ENCODE measurements at regions not wholly inside any gene's neighbourhood (a gene's known extent, or its start where the extent isn't known, plus 50 kb on each side); places are given as distances from the start of the nearest gene placed in this dataset.
A peak's percentile ranks its signal among the peaks of the same experiment; 100 is the strongest.
"Not testable (repeated sequence)": the region's sequence is repeated elsewhere in the genome, so short reads cannot be mapped to it uniquely, and the experiment has no call there.

DNA sequence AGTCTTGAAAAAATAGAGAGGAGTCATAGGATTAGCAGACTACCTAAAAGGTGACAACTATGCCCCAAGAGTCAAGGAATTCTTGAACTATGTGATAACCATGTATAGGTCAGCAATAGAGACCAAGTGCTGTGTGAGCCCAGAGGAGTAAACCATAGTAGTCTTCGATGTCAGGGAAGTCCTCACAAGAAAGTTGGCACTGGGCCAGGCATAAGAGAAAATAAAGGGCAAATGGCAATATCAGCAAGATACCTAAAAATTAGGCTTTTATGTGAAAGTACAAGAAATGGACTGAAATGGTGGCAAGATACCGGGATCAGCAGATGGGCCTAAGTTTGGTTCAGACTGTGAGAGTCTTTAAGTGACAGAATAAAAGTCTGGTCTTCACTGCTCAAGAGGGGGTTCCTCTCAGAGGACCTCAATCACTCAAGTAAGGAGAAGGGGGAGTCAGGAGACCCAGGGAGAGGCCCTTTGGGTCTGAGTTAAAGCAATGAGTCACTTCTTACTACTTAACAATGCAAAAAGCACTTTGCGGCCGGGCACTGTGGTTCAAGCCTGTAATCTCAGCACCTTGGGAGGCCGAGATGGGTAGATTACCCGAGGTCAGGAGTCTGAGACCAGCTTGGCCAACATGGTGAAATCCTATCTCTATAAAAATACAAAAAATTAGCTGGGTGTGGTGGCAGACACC is 95.0 kb downstream of the TEX35 start:
- DNase-seq (ENCODE audit: low spot score), result peak; percentile 26
- TF ChIP-seq, protein P1, sequence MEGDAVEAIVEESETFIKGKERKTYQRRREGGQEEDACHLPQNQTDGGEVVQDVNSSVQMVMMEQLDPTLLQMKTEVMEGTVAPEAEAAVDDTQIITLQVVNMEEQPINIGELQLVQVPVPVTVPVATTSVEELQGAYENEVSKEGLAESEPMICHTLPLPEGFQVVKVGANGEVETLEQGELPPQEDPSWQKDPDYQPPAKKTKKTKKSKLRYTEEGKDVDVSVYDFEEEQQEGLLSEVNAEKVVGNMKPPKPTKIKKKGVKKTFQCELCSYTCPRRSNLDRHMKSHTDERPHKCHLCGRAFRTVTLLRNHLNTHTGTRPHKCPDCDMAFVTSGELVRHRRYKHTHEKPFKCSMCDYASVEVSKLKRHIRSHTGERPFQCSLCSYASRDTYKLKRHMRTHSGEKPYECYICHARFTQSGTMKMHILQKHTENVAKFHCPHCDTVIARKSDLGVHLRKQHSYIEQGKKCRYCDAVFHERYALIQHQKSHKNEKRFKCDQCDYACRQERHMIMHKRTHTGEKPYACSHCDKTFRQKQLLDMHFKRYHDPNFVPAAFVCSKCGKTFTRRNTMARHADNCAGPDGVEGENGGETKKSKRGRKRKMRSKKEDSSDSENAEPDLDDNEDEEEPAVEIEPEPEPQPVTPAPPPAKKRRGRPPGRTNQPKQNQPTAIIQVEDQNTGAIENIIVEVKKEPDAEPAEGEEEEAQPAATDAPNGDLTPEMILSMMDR (IDR thresholded peaks at IDR 0.05; ENCODE audit: extremely low read depth, missing control alignments), result no peak

DNA sequence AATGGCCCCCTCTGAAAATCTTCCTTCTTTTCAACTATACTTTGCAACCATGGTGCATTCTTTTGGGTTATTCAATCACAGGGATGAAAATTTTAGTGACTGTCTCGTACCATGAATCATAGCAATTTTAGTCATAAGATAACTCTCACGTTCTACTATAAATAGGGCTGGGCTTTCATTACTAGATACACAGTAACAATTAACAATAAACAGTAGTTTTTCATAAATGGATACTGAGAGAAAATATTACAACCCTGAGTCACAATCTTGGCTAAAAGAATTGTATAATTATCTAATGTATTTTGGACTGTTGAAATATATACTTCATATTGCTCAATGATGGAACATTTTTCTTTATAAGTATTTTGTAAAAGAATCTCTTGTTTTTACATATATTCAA is 96.1 kb downstream of the TEX35 start:
- DNase-seq (ENCODE audit: low spot score), result no peak
- TF ChIP-seq, protein P1 (IDR thresholded peaks at IDR 0.05; ENCODE audit: extremely low read depth, missing control alignments), result no peak

DNA sequence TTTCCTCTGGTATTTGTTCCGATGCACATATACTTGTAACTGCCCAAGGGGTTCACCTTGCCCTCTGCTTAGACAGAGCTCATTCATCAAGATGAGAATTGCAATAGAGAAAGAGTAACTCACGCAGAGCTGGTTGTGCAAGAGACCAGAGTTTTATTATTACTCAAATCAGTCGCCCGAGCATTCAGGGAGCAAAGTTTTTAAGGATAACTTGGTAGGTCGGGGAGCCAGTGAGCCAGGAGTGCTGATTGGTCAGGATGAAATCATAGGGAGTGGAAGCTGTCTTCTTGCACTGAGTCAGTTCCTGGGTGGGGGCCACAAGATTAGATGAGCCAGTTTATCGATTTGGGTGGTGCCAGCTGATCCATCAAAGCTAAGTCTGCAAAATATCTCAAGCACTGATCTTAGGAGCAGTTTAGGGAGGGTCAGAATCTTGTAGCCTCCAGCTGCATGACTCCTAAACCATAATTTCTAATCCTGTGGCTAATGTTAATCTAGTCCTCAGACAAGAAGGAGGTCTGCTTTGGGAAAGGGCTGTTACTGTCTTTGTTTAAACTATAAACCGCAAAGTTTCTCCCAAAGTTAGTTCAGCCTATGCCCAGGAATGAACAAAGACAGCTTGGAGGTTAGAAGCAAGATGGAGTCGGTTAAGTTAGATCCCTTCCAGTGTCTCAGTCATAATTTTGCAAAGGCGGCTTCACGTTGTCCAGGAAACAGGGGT is 97.9 kb downstream of the TEX35 start:
- DNase-seq (ENCODE audit: low spot score), result not testable (repeated sequence)

DNA sequence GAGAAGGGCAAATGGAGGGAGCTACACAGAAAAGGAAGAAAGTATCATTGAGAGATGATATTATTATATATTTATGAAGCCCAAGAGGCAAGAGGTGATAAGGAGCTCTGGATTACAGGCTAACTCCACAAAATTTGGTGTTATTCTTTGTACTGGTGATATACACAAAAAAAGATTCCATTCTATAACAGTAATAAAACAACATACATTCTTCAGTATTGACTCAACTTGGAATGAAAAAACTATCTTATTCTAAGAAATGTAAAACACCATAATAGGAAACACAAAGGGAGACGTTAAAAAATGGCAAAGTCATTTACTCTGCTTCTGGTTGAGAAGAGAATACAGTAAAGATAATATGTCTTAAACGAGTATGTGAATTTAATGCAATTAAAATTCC is 99.4 kb downstream of the TEX35 start:
- TF ChIP-seq, protein P1 (IDR thresholded peaks at IDR 0.05; ENCODE audit: extremely low read depth, missing control alignments), result no peak
- no peak for DNase-seq (ENCODE audit: low spot score)

DNA sequence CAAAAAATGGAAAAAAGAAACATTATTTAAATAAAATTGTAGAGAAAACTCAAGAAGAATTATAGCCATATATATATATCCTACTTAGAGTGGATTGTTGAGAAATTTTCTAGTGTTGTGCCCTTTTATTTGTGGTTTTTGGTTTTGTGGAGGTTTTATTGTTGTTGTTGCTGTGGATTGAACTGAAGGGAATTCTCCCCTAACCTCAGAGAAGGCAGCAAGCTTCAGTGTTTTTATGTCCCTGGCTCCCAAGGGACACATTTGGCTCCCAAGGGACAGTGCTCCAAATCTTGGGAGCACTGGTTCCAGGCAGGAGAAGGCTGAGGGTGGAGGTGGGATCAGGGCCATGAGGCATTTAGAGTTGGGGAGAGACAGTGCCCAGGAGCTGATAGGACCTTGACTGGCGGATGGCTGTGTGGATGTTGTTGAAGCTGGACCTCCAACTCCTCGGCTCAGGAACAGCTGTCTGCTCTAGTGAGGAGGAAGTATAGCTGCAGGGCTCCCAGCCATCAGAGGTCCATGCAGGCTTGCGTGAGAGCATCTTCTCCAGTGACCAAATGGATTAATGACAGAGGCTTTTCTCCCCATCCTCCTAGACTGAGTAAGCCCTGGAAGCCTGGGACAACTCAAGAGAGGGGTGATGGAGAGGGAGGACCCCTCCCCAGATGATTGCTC is 100.5 kb downstream of the TEX35 start:
- TF ChIP-seq, protein P1 (IDR thresholded peaks at IDR 0.05; ENCODE audit: extremely low read depth, missing control alignments), result no peak

DNA sequence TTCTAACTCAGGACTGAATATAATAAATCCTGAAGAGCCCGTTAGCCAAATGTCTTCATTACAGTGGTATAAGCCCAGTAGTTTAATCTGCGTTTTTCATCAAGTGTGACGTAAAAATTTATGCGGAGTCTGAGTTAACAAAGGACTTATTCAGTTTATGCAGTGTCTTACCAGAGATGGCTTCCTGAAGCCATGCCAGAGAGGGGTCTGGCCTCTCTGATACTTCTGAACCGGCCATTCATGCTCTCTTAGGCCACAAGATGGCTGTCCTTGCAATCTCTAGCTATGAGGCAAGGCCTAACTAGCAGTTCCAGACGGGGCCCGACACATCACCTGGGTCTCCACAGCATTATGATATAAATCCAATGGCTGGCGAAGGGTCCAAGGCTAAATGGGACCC is 101.4 kb downstream of the TEX35 start:
- TF ChIP-seq, protein P1 (IDR thresholded peaks at IDR 0.05; ENCODE audit: extremely low read depth, missing control alignments), result no peak
- DNase-seq (ENCODE audit: low spot score), result no peak

More for the DNA sequence above, 100.5 kb downstream of the TEX35 start:
- DNase-seq (ENCODE audit: low spot score), result no peak

DNA sequence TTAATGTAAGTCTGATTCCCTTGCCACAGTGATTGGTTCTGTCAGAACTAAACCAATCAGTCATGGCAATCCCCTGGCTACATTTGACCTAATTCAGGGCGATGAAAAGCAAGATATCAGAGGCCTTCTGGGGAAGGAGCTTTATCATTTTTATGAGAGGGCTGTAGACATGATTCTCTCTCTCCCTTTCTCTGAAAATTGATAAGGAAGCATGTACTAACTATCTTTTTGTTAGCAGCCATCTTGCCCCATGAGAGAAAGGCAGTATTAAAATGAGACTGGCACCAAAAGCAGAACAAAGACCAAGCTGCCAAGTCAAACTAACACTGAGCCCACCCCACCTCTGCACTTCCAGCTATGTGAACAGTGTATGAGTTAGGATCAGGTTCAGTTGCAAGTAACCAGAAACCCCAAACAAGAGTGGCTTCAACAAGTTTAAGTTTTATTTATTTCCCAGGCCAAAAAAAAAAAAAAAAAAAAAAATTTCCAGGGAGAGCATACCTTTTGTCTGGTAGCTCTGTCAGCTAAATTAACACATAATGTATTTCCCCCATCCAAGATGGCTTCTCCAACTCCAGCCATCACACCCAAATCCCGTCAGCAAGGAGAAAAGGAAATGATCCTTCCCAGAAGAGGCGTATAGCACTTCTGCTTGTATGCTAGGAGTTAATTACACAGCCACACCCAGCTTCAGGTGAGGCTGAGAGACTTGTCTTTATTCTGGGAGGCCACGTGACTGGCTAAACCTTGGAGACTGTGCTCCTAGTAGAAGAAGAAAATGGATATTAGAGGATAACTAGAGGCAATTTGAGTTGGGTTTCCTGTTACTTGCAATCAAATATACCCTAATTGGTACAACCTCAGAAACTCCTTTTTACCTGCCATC is 105.8 kb upstream of the RALGPS2 start:
- TF ChIP-seq, protein P1 (IDR thresholded peaks at IDR 0.05; ENCODE audit: extremely low read depth, missing control alignments), result no peak
- no peak for DNase-seq (ENCODE audit: low spot score)
